ENCODE measurements at regions not wholly inside any gene's neighbourhood (a gene's known extent, or its start where the extent isn't known, plus 50 kb on each side); places are given as distances from the start of the nearest gene placed in this dataset.

GRCh38 chr12:115020091-115020490 is 336.1 kb upstream of the TBX3 start:
- intact Hi-C loops (cut with micrococcal nuclease), result no loop called here
- BruUV-seq (replicated peaks), result no TSS peak
- Histone ChIP-seq H3K4me1 (ENCODE audit: control insufficient read depth in 1 of 2, insufficient read depth in 2 of 2, low read length in 2 of 2) (no peaks in the 10 kb centered on the region), H3K27ac (ENCODE audit: low read depth, low read length) (no peak overlapping the region), H3K36me3 (ENCODE audit: control insufficient read depth in 1 of 2, insufficient read depth in 2 of 2, low read length in 2 of 2) (no peaks in the 10 kb centered on the region), H3K9ac (ENCODE audit: low read length) (no peak overlapping the region), H3K27me3 (ENCODE audit: insufficient read depth, low read length) (no peaks in the 10 kb centered on the region), H3K9me3 (ENCODE audit: control insufficient read depth in 1 of 2, insufficient read depth in 1 of 2, low read depth in 1 of 2, low read length in 2 of 2) (0 out of 4 replicates have a peak, but pooled peaks cover 0 to 3% of the 10 kb centered on the region in 2 experiments), H3K4me2 (ENCODE audit: low read length) (no peak overlapping the region), H3K4me3 (replicated peaks in 1 of 2; ENCODE audit: low read depth in 1 of 2, low read length in 2 of 2) (no peak overlapping the region), H3K9me2 (ENCODE audit: insufficient read depth) (no peaks in the 10 kb centered on the region), H3K79me2 (ENCODE audit: insufficient read depth, low read length) (no peaks in the 10 kb centered on the region), H2AFZ (ENCODE audit: low read depth, low read length, poor library complexity, severe bottlenecking) (no peak overlapping the region), H4K20me1 (ENCODE audit: insufficient read depth) (no peaks in the 10 kb centered on the region)
- TF ChIP-seq POLR2AphosphoS5 (IDR thresholded peaks at IDR 0.05; ENCODE audit: low read depth, low read length) (no peak), RAD21 (IDR thresholded peaks at IDR 0.05; ENCODE audit: low read depth) (no peak), YY1 (IDR thresholded peaks at IDR 0.05; ENCODE audit: extremely low read depth, insufficient replicate concordance, low read depth, low read length) (peak; percentile 15)
- DNase-seq (ENCODE audit: low read depth, low spot score) (no peak), ATAC-seq (no peak)
- ChIA-PET POLR2A (no interaction called here), RAD21 (ENCODE audit: low non-redundant PET in 1 of 2, low total read pairs in 2 of 2, uncharacterized antibody in 2 of 2, unreplicated experiment in 2 of 2) (no interaction called here), CTCF (no interaction called here)

GRCh38 chr12:115017346-115017745 is 333.4 kb upstream of the TBX3 start:
- CTCF ChIA-PET, result no interaction called here
- H3K9me3 ChIP-seq (ENCODE audit: control insufficient read depth in 1 of 2, insufficient read depth in 1 of 2, low read depth in 1 of 2, low read length in 2 of 2), result 0 out of 4 replicates have a peak, but pooled peaks cover 0 to 3% of the 10 kb centered on the region in 2 experiments
- H4K20me1 ChIP-seq (ENCODE audit: insufficient read depth), result no peaks in the 10 kb centered on the region
- H3K9me2 ChIP-seq (ENCODE audit: insufficient read depth), result no peaks in the 10 kb centered on the region
- peaks cover 14% of the 10 kb centered on the region; the same call in 1 of the 2 replicates for H3K27me3 ChIP-seq (ENCODE audit: insufficient read depth, low read length)
- no peak for DNase-seq (ENCODE audit: low read depth, low spot score)
- RAD21 ChIA-PET (ENCODE audit: low non-redundant PET in 1 of 2, low total read pairs in 2 of 2, uncharacterized antibody in 2 of 2, unreplicated experiment in 2 of 2), result no interaction called here
- H3K36me3 ChIP-seq (ENCODE audit: control insufficient read depth in 1 of 2, insufficient read depth in 2 of 2, low read length in 2 of 2), result no peaks in the 10 kb centered on the region
- no peaks in the 10 kb centered on the region for H3K4me1 ChIP-seq (ENCODE audit: control insufficient read depth in 1 of 2, insufficient read depth in 2 of 2, low read length in 2 of 2)
- H3K9ac ChIP-seq (ENCODE audit: low read length), result no peak overlapping the region
- intact Hi-C loops (cut with micrococcal nuclease), result no loop called here
- H3K4me2 ChIP-seq (ENCODE audit: low read length), result no peak overlapping the region
- no peak overlapping the region for H2AFZ ChIP-seq (ENCODE audit: low read depth, low read length, poor library complexity, severe bottlenecking)
- POLR2A ChIA-PET, result no interaction called here
- BruUV-seq (replicated peaks), result no TSS peak
- no peak overlapping the region for H3K27ac ChIP-seq (ENCODE audit: low read depth, low read length)
- H3K79me2 ChIP-seq (ENCODE audit: insufficient read depth, low read length), result no peaks in the 10 kb centered on the region
- ATAC-seq, result no peak
- no peak for TF ChIP-seq JUND (IDR thresholded peaks at IDR 0.05)
- no peak for TF ChIP-seq CEBPB (IDR thresholded peaks at IDR 0.05; ENCODE audit: low read depth)
- TF ChIP-seq POLR2AphosphoS5 (IDR thresholded peaks at IDR 0.05; ENCODE audit: low read depth, low read length), result no peak
- TF ChIP-seq ZBTB33 (IDR thresholded peaks at IDR 0.05; ENCODE audit: extremely low read depth, insufficient replicate concordance, low read length), result no peak
- TF ChIP-seq SP1 (IDR thresholded peaks at IDR 0.05; ENCODE audit: low read depth), result no peak
- H3K4me3 ChIP-seq (replicated peaks in 1 of 2; ENCODE audit: low read depth in 1 of 2, low read length in 2 of 2), result no peak overlapping the region

Measured in HCT116 (cell line).